Upper lobe of right lung (tissue), 1 donor: ENCODE measurements at regions not wholly inside any gene's neighbourhood (a gene's known extent, or its start where the extent isn't known, plus 50 kb on each side); places are given as distances from the start of the nearest gene placed in this dataset.

ENCODE experiments used
- ATAC-seq: fragments of 200-7000 bp; cut with Tn5 transposase; one replicate; pipeline ENCODE4 v1.9.1; 2020; ENCODE audit warnings: mild to moderate bottlenecking, moderate library complexity
- DNase-seq: peaks from one replicate; pipeline ENCODE4 v3.0.0-alpha.2; 2020
- H3K27ac ChIP-seq: fragments of 200-600 bp; one replicate; pipeline ENCODE4 v1.8.0; 2022
- H3K27me3 ChIP-seq: fragments of 200-600 bp; one replicate; pipeline ENCODE4 v1.8.0; 2022; ENCODE audit warnings: mild to moderate bottlenecking
- H3K36me3 ChIP-seq: fragments of 200-600 bp; one replicate; pipeline ENCODE4 v1.8.0; 2022
- H3K4me1 ChIP-seq: fragments of 200-600 bp; one replicate; pipeline ENCODE4 v1.8.0; 2022
- H3K4me3 ChIP-seq: fragments of 200-600 bp; one replicate; pipeline ENCODE4 v1.8.0; 2022; ENCODE audit warnings: mild to moderate bottlenecking
- H3K9me3 ChIP-seq: fragments of 200-600 bp; one replicate; pipeline ENCODE4 v1.8.0; 2022
- intact Hi-C: fragments of 100-400 bp; cut with DNase I; formaldehyde crosslinking; loops from one replicate; pipeline ENCODE4 v1.11.0; 2022
- TF ChIP-seq, protein P1 (sequence below): fragments of 200-600 bp; IDR thresholded peaks from one replicate; pipeline ENCODE4 v1.8.0; 2022; ENCODE audit warnings: antibody characterized with exemption
- donor health status: DM: no; HTN: yes; CAD: no; lungs with severe emphysema.

DNA sequence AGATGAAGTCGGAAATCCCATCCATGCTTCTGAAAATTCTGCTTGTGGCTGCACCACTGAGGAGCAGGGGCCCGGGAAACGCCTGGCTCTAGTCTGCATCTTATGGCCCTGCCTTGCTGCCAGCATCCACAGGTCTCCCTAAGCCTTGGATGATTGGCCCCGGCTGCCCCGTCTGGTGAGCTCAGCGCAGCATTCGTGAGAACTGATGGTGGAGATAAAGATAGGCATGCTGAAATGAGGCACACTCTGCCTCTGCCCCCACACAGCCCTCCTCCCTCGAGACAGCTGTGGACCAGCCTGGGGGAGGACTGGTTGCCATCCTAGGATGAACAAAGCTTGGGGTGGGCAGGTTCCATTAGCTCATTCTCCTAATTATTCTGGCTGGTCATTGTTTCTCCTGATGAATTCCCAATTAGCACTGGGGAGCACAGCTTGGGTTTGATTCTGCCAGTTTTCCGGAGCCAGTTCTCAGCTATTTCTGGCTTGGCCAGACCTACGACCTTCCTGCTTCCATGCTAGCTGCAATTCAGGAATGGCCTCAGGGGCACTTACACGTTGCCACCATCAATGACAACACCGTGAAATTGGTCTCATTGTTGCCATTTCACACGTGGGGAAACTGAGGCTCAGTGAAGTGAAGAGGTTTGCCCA, 62.8 kb upstream of the CPEB4 start:
- ATAC-seq (no peak), DNase-seq (no peak)
- no peak overlapping the region for H3K4me3 ChIP-seq
- intact Hi-C loops: no loop called here
- H3K36me3 ChIP-seq: no peaks in the 10 kb centered on the region
- H3K9me3 ChIP-seq: no peaks in the 10 kb centered on the region
- H3K27ac ChIP-seq: no peak overlapping the region
- TF ChIP-seq, protein P1, sequence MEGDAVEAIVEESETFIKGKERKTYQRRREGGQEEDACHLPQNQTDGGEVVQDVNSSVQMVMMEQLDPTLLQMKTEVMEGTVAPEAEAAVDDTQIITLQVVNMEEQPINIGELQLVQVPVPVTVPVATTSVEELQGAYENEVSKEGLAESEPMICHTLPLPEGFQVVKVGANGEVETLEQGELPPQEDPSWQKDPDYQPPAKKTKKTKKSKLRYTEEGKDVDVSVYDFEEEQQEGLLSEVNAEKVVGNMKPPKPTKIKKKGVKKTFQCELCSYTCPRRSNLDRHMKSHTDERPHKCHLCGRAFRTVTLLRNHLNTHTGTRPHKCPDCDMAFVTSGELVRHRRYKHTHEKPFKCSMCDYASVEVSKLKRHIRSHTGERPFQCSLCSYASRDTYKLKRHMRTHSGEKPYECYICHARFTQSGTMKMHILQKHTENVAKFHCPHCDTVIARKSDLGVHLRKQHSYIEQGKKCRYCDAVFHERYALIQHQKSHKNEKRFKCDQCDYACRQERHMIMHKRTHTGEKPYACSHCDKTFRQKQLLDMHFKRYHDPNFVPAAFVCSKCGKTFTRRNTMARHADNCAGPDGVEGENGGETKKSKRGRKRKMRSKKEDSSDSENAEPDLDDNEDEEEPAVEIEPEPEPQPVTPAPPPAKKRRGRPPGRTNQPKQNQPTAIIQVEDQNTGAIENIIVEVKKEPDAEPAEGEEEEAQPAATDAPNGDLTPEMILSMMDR: no peak
- no peaks in the 10 kb centered on the region for H3K27me3 ChIP-seq
- peaks cover 20% of the 10 kb centered on the region for H3K4me1 ChIP-seq

DNA sequence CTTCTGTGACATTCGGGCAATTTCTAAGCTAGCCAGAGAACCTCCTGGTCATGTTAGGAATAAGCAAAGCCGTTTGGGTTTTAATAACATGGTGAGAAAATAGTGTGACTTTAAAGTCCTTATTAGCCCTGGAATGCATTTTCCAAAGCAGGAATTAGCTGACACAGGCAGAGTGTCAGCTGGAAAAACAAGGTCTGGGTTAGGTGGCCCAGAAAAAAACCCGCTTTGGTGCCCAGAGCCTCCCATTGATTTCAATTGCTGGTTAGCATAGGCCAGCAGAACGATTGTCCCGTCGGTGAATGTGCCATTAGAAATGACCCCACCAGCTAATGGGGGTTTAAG, 62.1 kb upstream of the CPEB4 start:
- ATAC-seq: no peak
- H3K27ac ChIP-seq: no peak overlapping the region

DNA sequence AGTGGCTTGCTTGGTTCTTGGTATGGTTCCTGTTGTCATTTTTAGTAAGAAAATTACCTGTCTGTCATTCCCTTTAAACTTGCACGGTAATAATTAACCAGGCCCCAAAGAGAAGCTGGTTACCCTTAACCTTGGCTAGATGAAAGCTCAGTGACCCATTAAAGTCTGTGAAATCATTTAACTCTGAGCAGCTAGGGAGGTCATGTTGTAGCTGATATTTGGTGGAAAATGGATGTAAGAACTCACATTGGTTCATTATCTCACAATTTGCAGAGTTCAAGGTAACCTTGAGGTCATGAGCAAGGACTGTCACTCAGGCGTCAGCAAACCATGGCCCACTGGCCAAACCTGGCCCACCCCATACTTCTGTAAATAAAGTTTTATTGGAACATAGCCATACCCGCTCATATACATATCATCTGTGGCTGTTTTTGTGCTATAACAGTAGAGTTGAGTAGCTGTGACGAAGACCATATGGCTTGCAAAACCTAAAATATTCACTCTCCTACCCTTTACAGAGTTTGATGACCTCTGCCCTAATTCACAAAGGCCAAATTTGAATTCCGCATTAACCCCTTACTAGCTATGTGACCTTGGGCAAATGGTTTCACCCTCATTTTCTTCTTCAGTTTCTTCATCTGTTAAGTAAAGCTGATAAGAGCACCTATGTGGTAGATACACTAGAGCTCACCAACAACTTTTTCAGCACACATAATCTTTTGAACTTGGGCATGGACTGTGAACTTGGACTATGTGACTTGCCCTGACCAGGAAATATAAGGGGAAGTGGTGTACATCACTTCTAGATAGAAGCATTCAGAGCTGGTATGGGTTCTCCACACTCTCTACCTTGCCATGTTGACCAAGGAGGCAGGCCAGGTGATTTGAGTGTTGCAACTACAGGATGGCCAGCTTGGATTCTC, 61.5 kb upstream of the CPEB4 start:
- Histone ChIP-seq H3K27ac (no peak overlapping the region), H3K36me3 (no peaks in the 10 kb centered on the region), H3K4me1 (peaks cover 20% of the 10 kb centered on the region), H3K27me3 (no peaks in the 10 kb centered on the region), H3K9me3 (no peaks in the 10 kb centered on the region), H3K4me3 (no peak overlapping the region)
- ATAC-seq (no peak), DNase-seq (no peak)
- intact Hi-C loops: no loop called here
- TF ChIP-seq, protein P1: no peak

More for the DNA sequence above, 62.1 kb upstream of the CPEB4 start:
- Histone ChIP-seq H3K4me1 (peaks cover 20% of the 10 kb centered on the region), H3K4me3 (no peak overlapping the region), H3K36me3 (no peaks in the 10 kb centered on the region), H3K9me3 (no peaks in the 10 kb centered on the region), H3K27me3 (no peaks in the 10 kb centered on the region)
- DNase-seq: no peak
- intact Hi-C loops: no loop called here
- TF ChIP-seq, protein P1: no peak

DNA sequence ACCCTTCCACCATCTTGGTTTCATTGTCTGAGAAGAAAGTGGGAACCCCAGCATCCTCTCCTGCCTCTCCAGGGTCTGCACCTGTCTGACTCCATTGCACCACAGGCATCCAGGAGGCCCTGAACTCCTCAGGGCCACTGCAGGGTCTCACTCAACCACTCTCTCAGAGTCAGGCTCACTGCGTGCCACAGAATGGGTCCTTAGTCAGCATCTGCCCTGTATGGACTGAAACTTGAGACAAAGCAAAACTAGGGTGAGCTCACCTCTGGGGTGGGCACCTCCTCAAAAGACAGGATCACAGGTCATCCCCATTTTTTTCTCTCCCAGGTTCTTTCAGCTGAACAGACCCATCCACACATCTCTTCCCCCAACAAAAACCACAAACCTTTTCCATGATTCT, 59.2 kb upstream of the CPEB4 start:
- ATAC-seq: no peak
- intact Hi-C loops: no loop called here
- H3K9me3 ChIP-seq: no peaks in the 10 kb centered on the region
- no peaks in the 10 kb centered on the region for H3K27me3 ChIP-seq
- DNase-seq: no peak
- peaks cover 23% of the 10 kb centered on the region for H3K4me1 ChIP-seq
- TF ChIP-seq, protein P1: no peak
- H3K4me3 ChIP-seq: no peak overlapping the region
- no peaks in the 10 kb centered on the region for H3K36me3 ChIP-seq
- no peak overlapping the region for H3K27ac ChIP-seq

DNA sequence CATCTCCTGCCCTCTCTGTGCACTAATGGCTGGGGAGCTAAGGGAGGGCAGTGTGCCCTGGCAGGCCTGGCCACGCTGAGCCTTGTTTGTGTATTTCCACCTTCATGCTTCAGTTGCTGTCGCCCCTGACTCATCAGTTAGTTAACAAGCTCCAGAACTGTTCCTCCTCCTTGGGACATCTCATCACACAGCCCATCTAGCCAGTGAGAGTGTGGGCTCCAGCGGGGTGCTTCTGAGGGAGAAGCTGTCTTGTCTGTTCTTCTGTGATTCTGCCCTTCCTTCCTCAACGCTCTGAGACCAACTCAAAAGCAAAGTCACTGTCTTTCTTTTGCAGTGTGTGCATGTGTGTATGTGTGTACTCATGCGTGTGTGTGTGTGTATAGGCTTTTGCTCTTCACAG, 58.3 kb upstream of the CPEB4 start:
- no peaks in the 10 kb centered on the region for H3K36me3 ChIP-seq
- H3K9me3 ChIP-seq: no peaks in the 10 kb centered on the region
- TF ChIP-seq, protein P1: no peak
- ATAC-seq (no peak), DNase-seq (no peak)
- no peak overlapping the region for H3K4me3 ChIP-seq
- intact Hi-C loops: no loop called here
- no peaks in the 10 kb centered on the region for H3K27me3 ChIP-seq
- no peak overlapping the region for H3K27ac ChIP-seq
- peaks cover 23% of the 10 kb centered on the region for H3K4me1 ChIP-seq
